ENCODE measurements at regions not wholly inside any gene's neighbourhood (a gene's known extent, or its start where the extent isn't known, plus 50 kb on each side); places are given as distances from the start of the nearest gene placed in this dataset.

- Histone ChIP-seq H3K27ac (ENCODE audit: low read depth, low read length) (no peak overlapping the region), H3K4me1 (ENCODE audit: insufficient read depth, low read length) (no peaks in the 10 kb centered on the region), H3K4me3 (ENCODE audit: insufficient read depth, low read depth, low read length) (no peak overlapping the region), H3K4me2 (ENCODE audit: low read length) (no peak overlapping the region), H3K36me3 (ENCODE audit: insufficient read depth, low read length) (no peaks in the 10 kb centered on the region), H4K20me1 (ENCODE audit: insufficient read depth, low read length) (no peaks in the 10 kb centered on the region), H3K9ac (ENCODE audit: low read length) (no peak overlapping the region), H3K9me3 (ENCODE audit: insufficient read depth, low read depth, low read length) (peaks cover 14% of the 10 kb centered on the region), H3K79me2 (ENCODE audit: insufficient read depth, low read length) (no peaks in the 10 kb centered on the region), H2AFZ (ENCODE audit: low read depth, low read length) (no peak overlapping the region), H3K27me3 (ENCODE audit: insufficient read depth, low read length) (no peaks in the 10 kb centered on the region)
- TF ChIP-seq EZH2 (IDR thresholded peaks at IDR 0.05; ENCODE audit: insufficient read depth, low read length) (no peak), CTCF (IDR thresholded peaks at IDR 0.05; ENCODE audit: insufficient read depth, low read depth, low read length) (no peak)
- Mint-ChIP-seq H3K27ac (ENCODE audit: unreplicated experiment) (no peak overlapping the region), H3K36me3 (ENCODE audit: low read depth, unreplicated experiment) (no peaks in the 10 kb centered on the region), H3K4me3 (ENCODE audit: unreplicated experiment) (no peak overlapping the region), H3K4me1 (ENCODE audit: low read depth, unreplicated experiment) (no peaks in the 10 kb centered on the region), H3K9me3 (ENCODE audit: unreplicated experiment) (peaks cover 8% of the 10 kb centered on the region), H3K27me3 (ENCODE audit: low read depth, unreplicated experiment) (peaks cover 39% of the 10 kb centered on the region)
- no peak for FAIRE-seq
- no peak for DNase-seq (ENCODE audit: low read depth)
Measured at GRCh38 chr6:170179616-170180324, 111.1 kb downstream of the DLL1 start.

DNA sequence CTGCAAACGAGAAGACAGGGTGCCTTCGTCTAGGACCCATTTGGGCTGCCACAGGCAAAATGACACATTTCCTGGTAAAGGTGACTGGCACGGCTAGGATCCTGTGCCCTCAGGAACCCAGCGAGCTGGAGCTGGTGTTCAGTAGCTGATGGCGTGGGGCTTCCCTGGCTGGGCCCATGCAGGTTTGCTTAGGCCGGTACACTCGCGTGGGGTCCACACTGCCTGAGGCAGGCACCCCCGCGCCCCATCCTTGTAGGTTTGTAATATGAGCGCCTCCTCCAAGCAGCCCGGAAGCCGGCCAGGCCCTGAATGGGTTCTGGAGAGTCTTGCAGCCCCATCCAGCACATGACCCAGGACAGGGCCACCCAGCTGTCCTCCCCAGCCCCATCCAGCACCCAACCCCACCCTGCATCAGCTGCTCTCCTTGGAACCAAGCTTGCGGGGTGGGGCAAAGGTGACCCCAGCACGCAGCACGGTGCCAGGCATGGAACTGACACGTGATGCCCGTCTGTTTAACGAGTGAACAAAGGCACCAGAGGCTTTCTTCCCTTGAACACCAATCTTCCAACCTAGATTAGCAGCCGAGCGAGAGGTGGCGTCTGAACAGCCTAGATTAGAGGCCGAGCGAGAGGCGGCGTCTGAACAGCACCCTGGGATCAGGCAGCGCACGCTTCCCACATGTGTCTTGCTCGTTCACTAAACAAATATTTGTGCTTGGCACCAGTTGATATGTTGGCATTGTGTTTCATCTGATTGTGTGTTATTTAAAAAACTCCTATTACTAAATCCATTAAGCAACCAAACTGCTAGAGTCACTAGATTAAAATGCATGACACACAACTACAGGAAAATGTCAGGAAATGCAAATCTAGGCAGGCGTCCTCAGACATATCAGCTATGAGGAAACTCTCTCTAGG lies 112.1 kb downstream of the DLL1 start:
- no peak overlapping the region for H3K4me2 ChIP-seq (ENCODE audit: low read length)
- H3K27ac ChIP-seq (ENCODE audit: low read depth, low read length): no peak overlapping the region
- no peak for TF ChIP-seq CTCF (IDR thresholded peaks at IDR 0.05; ENCODE audit: insufficient read depth, low read depth, low read length)
- Mint-ChIP-seq H3K27me3 (ENCODE audit: low read depth, unreplicated experiment) (peaks cover 36% of the 10 kb centered on the region), H3K36me3 (ENCODE audit: low read depth, unreplicated experiment) (no peaks in the 10 kb centered on the region), H3K4me1 (ENCODE audit: low read depth, unreplicated experiment) (no peaks in the 10 kb centered on the region), H3K4me3 (ENCODE audit: unreplicated experiment) (no peak overlapping the region), H3K27ac (ENCODE audit: unreplicated experiment) (no peak overlapping the region), H3K9me3 (ENCODE audit: unreplicated experiment) (peaks cover 8% of the 10 kb centered on the region)
- H3K9ac ChIP-seq (ENCODE audit: low read length): no peak overlapping the region
- H3K79me2 ChIP-seq (ENCODE audit: insufficient read depth, low read length): no peaks in the 10 kb centered on the region
- no peaks in the 10 kb centered on the region for H4K20me1 ChIP-seq (ENCODE audit: insufficient read depth, low read length)
- no peaks in the 10 kb centered on the region for H3K27me3 ChIP-seq (ENCODE audit: insufficient read depth, low read length)
- H3K9me3 ChIP-seq (ENCODE audit: insufficient read depth, low read depth, low read length): peaks cover 14% of the 10 kb centered on the region
- H3K4me1 ChIP-seq (ENCODE audit: insufficient read depth, low read length): no peaks in the 10 kb centered on the region
- no peaks in the 10 kb centered on the region for H3K36me3 ChIP-seq (ENCODE audit: insufficient read depth, low read length)
- FAIRE-seq: no peak
- no peak overlapping the region for H3K4me3 ChIP-seq (ENCODE audit: insufficient read depth, low read depth, low read length)
- DNase-seq (ENCODE audit: low read depth): peak; percentile 63
- H2AFZ ChIP-seq (ENCODE audit: low read depth, low read length): no peak overlapping the region

Data from astrocyte (in vitro differentiated cells and primary cell).